A673 (cell line): ENCODE measurements at regions not wholly inside any gene's neighbourhood (a gene's known extent, or its start where the extent isn't known, plus 50 kb on each side); places are given as distances from the start of the nearest gene placed in this dataset.
"Not testable (repeated sequence)": the region's sequence is repeated elsewhere in the genome, so short reads cannot be mapped to it uniquely, and the experiment has no call there.

Experiments
- BruUV-seq: library from RNA; stranded (reverse); fragments of 400-500 nt; replicated peaks from 2 replicates; lab custom pipeline; 2021; lab: Mats Ljungman, UMichigan
- CTCF ChIA-PET: fragments of 300-600 bp; sonication (Branson Sonifier 250); formaldehyde crosslinking; loops from one replicate; lab custom pipeline; 2022; ENCODE audit warnings: antibody characterized with exemption; lab: Charles Lee
- POLR2A ChIA-PET: fragments of 300-600 bp; sonication (Branson Sonifier 250); formaldehyde crosslinking; loops from one replicate; lab custom pipeline; 2022; ENCODE audit warnings: antibody characterized with exemption; ENCODE audit not compliant: low non-redundant PET; lab: Charles Lee
- DNase-seq: peaks from one replicate; pipeline ENCODE4 v3.0.0-alpha.2; 2015; ENCODE audit warnings: low spot score
- H3K27ac ChIP-seq: fragments of 200-600 bp; sonication (generic); 2 replicates; pipeline ENCODE4 v1.5.1; 2016; ENCODE audit warnings: mixed run types, low read depth, mild to moderate bottlenecking, mixed read lengths, antibody characterized with exemption, low read length; ENCODE audit not compliant: poor library complexity, severe bottlenecking
- H3K27me3 ChIP-seq: fragments of 200-600 bp; sonication (generic); replicated peaks from 2 replicates; pipeline ENCODE4 v1.6.1; 2017; ENCODE audit warnings: mixed run types, low read depth, mild to moderate bottlenecking, mixed read lengths, antibody characterized with exemption, low read length; ENCODE audit not compliant: insufficient read depth, poor library complexity
- H3K36me3 ChIP-seq: fragments of 200-600 bp; sonication (generic); 2 replicates; pipeline ENCODE4 v1.6.1; 2016; ENCODE audit warnings: mixed run types, mild to moderate bottlenecking, mixed read lengths, antibody characterized with exemption, low read length; ENCODE audit not compliant: insufficient read depth, poor library complexity, severe bottlenecking
- H3K4me1 ChIP-seq: fragments of 200-600 bp; sonication (generic); 2 replicates; pipeline ENCODE4 v1.6.1; 2017; ENCODE audit warnings: mixed run types, mild to moderate bottlenecking, mixed read lengths, antibody characterized with exemption, low read length; ENCODE audit not compliant: insufficient read depth, poor library complexity, severe bottlenecking
- H3K4me3 ChIP-seq: fragments of 200-600 bp; sonication (generic); 2 replicates; pipeline ENCODE4 v1.5.1; 2016; ENCODE audit warnings: low read depth, mixed run types, mild to moderate bottlenecking, mixed read lengths, low read length; ENCODE audit not compliant: poor library complexity, severe bottlenecking
- H3K9me3 ChIP-seq: fragments of 200-600 bp; sonication (generic); 2 replicates; pipeline ENCODE4 v1.6.1; 2016; ENCODE audit warnings: mixed run types, low read depth, mild to moderate bottlenecking, mixed read lengths, antibody characterized with exemption, low read length; ENCODE audit not compliant: poor library complexity, severe bottlenecking
- EZH2 ChIP-seq: fragments of 200-600 bp; sonication (generic); IDR thresholded peaks from 2 replicates; pipeline ENCODE4 v1.6.1; 2017; ENCODE audit warnings: borderline replicate concordance, low read depth, mild to moderate bottlenecking, mixed read lengths, antibody characterized with exemption, low read length; ENCODE audit not compliant: poor library complexity, severe bottlenecking
- intact Hi-C: fragments of 100-400 bp; cut with micrococcal nuclease; formaldehyde crosslinking; loops from one replicate; pipeline ENCODE4 v1.10.0; 2022; ENCODE audit not compliant: unreplicated experiment
- TF ChIP-seq, protein P1 (sequence below): fragments of 300-800, 200-600 bp; sonication (generic); conservative IDR thresholded peaks from 2 replicates; pipeline ENCODE4 v1.5.1; 2017; ENCODE audit warnings: low read depth, mild to moderate bottlenecking, antibody characterized with exemption, low read length, moderate library complexity, mixed read lengths

DNA sequence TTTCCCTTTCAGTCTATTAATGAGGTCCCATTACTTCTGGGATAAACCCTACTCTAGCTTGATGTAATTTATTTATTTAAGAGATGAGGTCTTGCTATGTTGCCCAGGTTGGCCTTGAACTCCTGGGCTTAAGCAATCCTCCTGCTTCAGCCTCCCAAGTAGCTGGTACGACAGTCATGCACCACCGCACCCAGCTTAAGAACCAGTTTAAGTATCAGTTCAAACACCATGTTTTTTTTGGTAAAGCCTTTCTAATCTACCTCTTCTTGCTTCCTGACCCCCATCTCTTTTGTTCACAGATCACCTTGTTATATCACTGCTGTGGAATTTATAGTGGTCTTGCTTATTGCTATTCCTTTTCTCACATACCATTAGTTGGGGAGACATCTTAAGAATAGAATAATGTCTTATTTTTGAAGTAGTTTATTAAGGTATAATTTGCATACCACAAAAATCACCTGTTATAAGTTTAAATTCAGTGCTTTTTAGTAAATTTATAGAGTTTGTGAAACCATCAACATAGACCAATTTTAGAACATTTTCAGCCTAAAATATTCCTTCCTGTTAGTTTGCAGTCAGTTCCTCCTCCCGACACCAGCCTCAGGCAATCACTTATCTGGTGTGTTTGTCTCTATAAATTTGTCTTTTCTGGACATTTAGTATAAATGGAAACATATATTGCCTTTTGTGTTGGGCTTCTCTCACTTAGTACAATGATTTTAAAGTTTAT lies 257.9 kb downstream of the PDCD6IP start:
- BruUV-seq = no TSS peak
- Histone ChIP-seq H3K4me3 (no peak overlapping the region), H3K4me1 (no peaks in the 10 kb centered on the region), H3K9me3 (no peaks in the 10 kb centered on the region), H3K27me3 (no peaks in the 10 kb centered on the region), H3K27ac (no peak overlapping the region), H3K36me3 (no peaks in the 10 kb centered on the region)
- intact Hi-C loops = no loop called here
- TF ChIP-seq EZH2 = no peak
- TF ChIP-seq, protein P1, sequence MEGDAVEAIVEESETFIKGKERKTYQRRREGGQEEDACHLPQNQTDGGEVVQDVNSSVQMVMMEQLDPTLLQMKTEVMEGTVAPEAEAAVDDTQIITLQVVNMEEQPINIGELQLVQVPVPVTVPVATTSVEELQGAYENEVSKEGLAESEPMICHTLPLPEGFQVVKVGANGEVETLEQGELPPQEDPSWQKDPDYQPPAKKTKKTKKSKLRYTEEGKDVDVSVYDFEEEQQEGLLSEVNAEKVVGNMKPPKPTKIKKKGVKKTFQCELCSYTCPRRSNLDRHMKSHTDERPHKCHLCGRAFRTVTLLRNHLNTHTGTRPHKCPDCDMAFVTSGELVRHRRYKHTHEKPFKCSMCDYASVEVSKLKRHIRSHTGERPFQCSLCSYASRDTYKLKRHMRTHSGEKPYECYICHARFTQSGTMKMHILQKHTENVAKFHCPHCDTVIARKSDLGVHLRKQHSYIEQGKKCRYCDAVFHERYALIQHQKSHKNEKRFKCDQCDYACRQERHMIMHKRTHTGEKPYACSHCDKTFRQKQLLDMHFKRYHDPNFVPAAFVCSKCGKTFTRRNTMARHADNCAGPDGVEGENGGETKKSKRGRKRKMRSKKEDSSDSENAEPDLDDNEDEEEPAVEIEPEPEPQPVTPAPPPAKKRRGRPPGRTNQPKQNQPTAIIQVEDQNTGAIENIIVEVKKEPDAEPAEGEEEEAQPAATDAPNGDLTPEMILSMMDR = no peak
- DNase-seq = no peak
- ChIA-PET CTCF (no interaction called here), POLR2A (no interaction called here)

DNA sequence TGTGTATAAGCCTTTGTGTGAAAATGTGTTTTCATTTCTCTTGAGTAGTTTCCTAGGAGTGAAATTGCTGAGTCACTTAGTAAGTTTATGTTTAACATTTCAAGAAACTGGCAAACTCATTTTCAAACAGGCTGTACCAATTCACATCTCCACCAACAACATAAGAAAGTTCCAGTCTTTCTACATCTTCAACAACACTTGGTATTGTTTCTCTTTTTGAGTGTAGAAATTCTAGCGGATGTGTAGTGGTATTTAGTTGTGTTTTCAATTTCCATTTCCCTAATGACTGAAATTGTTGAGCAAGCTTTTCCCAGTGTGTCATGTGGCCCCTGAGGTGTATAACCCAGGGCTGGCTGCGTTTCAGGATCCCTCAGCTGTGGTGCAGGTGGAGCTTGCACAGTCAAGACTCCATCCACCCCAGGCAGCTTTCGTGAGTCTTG lies 258.5 kb downstream of the PDCD6IP start:
- intact Hi-C loops = no loop called here
- DNase-seq = no peak
- BruUV-seq = no TSS peak
- Histone ChIP-seq H3K27ac (no peak overlapping the region), H3K36me3 (no peaks in the 10 kb centered on the region), H3K27me3 (no peaks in the 10 kb centered on the region), H3K4me1 (no peaks in the 10 kb centered on the region), H3K4me3 (no peak overlapping the region), H3K9me3 (no peaks in the 10 kb centered on the region)
- CTCF ChIA-PET = no interaction called here
- TF ChIP-seq EZH2 = no peak
- TF ChIP-seq, protein P1 = no peak
- POLR2A ChIA-PET = no interaction called here

DNA sequence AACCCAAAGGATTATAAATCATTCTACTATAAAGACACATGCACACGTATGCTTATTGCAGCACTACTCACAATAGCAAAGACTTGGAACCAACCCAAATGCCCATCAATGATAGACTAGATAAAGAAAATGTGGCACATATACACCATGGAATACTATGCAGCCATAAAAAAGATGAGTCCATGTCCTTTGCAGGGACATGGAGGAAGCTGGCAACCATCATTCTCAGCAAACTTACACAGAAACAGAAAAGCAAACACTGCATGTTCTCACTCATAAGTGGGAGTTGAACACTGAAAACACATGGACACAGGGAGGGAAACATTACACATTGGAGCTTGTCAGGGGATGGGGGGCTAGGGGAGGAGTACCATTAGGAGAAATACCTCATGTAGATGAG lies 262.6 kb downstream of the PDCD6IP start:
- DNase-seq, intact Hi-C loops, H3K36me3 ChIP-seq, H3K9me3 ChIP-seq, H3K27me3 ChIP-seq, H3K4me3 ChIP-seq, BruUV-seq, H3K27ac ChIP-seq, H3K4me1 ChIP-seq, CTCF ChIA-PET, POLR2A ChIA-PET: not testable (repeated sequence)

DNA sequence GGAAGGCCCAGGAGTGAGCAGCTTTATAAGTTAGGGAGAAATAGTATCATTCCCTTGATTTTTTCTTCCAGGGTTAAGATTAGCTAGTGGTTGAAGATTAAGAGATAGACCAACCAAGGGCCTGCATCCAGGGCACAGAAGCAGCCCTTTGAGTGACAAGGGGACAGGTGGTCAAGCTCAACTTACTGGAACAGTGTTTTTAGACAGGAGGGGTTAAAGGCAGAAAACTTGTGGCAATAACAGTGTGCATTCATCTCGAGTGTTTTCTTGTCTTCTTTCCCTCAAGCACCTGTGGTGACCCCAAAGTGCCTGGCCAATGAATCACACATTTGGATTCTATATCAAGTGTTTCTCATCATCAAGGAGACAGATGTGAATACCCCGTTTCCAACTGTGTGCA lies 267.5 kb downstream of the PDCD6IP start:
- TF ChIP-seq, protein P1 = no peak
- TF ChIP-seq EZH2 = no peak
- ChIA-PET POLR2A (no interaction called here), CTCF (no interaction called here)
- H3K36me3 ChIP-seq = no peaks in the 10 kb centered on the region
- H3K4me3 ChIP-seq = no peak overlapping the region
- H3K27me3 ChIP-seq = no peaks in the 10 kb centered on the region
- peaks cover 3% of the 10 kb centered on the region for H3K4me1 ChIP-seq
- no peak for DNase-seq
- no peak overlapping the region for H3K27ac ChIP-seq
- intact Hi-C loops = no loop called here
- no TSS peak for BruUV-seq
- H3K9me3 ChIP-seq = no peaks in the 10 kb centered on the region
